ENCODE measurements at regions not wholly inside any gene's neighbourhood (a gene's known extent, or its start where the extent isn't known, plus 50 kb on each side); places are given as distances from the start of the nearest gene placed in this dataset.
"Not testable (repeated sequence)": the region's sequence is repeated elsewhere in the genome, so short reads cannot be mapped to it uniquely, and the experiment has no call there.

DNA sequence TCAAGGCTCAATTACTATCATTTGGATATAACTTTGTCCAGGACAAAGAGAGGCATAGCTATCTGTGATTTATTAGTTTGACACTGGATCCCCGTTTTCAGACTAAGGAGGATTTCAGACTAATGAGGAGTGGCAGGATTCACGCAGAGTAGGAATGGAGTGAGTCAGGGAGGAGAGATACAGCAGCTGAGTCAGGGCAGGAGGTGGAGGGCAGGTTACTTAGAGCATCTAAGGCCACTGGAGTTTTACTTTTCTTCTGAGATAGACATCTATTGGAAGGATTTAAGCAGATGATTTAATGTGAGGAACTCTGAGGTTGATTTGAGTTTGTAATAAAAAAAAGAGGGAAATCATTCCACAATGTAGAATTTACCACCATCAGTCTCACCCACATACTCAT is 110.6 kb downstream of the RPIA start:
- DNase-seq, result not testable (repeated sequence)

DNA sequence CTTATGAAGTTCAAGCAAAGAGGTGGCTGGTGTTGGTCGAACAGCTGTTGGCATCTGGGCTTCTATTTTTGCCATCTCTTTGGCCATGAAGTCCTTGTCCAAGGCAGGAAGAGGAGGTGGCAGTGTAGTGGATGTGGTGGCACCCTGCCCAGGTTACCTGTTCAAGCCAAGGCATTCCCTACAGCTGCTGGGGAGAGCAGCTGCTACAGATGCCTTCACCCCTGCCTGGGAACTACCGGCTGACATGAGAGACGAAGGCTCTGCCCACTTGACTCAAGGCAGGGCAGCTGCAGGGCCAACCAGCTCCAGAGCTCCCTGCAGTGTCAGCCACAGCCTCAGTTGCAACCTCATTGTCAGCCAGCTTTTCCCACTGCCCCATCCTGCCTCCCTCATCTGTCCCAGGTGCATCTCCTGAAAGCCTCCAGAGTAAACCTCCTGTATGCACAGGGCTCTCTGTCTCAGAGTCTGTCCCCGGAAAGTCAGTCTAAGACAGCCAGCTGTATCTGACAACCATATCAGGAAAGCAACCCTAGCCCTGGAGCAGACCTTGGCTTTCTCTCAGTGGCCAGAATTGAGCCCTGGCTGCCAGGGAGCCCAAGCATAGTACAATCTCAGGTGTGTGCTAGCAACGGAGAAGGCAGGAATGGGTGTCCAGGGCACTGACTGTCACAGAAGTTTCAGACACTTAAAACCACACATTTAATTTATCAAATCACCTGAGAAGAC is 115.9 kb downstream of the RPIA start:
- DNase-seq, result no peak

DNA sequence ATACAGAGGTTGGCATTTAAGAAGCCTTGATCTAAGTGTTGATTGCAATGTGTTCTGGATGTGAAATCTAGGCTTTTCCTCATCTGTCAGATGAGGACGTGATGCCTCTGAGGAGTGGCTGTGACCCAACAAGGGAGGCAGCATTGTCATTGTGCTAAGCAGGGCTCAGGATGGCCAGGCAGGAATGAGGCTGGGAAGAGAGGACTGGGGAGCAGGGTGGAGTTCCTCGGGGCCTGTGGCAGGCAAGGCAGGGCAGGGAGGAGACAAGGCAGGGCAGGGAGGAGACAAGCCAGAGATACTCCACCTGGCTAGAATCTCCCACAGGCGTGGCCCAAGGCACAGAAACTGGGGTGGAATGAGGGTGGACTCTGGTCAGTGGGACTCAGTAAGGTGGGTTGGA is 116.6 kb downstream of the RPIA start:
- DNase-seq, result no peak

DNA sequence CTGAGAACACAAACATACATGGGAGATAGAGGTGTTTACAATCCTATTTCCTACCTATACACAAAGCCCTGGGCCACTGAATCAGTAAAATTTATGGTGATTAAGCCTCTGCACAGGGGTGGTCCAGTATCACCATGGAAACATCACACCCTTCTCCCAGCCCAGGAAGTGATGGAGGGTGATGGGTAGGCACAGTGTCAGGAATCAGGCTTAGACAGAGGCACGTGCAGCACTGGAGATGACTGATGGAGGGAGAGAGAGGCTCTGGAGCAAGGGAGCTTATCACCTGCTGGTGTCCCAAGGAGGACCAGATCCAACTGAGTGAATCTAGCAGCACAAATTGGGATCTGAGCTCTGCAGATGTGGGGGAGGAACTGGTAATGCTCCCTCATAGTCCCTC is 117.2 kb downstream of the RPIA start:
- DNase-seq, result no peak

DNA sequence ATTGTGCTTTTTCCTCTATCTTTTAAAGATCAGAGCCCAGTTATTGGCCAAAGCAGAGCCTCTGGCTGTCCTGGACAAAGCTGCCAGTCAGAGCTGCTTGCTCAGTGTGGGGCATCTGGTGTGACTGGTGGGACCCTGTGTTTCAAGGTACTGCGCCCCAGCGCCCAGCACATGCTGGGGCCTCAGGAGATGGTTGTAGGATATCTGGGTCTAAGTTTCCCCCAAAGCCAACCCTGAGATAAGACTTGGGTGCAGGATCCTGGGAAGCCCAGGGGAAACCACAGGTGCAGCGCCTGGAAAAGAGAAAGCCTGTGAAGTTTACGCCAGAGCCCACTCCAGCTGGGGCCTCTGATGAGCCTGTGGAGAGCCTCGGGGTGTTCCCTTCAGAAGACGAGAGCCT is 117.7 kb downstream of the RPIA start:
- DNase-seq, result no peak

DNA sequence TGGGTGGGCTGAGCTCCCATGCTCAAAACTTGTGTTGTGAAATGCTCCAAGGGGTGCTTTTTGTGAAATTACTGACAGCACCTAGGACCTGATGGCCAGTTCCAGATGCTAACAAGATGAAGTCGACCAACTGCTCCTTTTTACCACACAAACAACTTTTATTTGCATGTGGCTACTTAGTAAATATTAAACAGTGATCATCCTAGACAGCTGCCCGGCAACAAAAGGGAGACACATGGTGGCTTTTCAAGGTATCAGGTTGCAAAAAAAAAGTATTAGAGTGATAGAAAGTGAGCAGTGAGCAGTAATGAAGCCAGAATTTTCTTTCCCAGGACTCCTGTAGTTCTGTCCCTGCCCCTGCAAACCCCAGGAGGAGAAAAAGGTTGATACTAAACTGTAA is 118.5 kb downstream of the RPIA start:
- DNase-seq, result no peak

DNA sequence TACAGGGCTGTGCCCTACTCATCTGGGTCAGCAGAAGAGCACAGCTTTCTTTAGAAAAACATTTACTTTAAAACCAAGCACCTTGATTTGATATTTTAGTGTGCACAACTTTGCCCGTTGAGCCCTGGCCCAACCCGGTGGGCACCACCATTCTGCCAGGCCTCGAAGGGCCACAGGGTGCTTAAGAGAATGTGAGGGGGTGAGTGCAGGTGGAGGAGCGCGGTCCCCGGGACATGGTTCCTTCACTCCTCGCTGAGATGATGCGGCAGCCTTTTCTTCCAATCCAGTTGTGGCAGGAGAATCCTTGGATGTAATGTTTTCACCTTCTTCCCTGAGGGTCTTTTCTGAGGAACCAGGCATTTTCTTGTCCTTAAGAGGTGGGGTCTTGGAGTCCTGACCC is 119.0 kb downstream of the RPIA start:
- no peak for DNase-seq

DNA sequence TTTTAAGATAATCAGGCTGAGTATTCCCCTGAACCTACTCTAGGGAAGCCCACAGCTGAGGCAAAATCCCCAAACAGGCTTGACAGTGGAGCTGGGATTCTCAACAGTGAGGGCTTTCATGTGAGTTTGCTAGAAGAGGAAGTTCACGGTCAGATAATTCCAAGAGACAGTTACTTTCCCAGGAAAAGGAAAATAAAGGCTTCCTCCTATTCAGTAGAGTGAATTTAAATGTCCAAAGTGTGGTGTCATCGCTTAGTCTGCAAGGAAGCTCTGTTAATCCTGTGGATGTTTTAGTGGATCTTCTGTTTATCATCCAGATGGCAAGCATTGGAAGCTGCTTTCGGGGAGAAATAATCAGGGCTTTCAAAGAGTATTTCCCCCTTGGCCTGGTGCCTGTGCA is 119.8 kb downstream of the RPIA start:
- peak; percentile 31 for DNase-seq

DNA sequence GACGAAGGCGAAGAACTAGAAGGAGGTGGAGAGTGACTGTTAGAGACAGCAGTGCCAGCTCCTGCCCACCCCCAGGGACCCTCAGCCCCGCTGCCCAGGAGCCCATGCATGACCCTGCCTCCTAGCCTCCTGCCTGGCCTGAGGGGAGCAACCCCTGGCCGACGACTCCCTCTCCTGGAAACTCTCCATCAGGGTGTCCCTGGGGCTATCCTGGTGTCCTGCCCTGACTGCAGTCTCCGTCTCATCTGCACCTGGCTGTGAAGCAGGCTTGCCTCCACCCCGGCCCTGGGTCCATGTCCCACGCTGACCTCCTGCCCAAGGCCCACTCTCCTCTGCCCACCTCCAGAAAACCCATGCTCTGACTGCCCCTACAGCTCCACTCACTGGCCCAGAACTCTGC is 120.2 kb downstream of the RPIA start:
- DNase-seq, result no peak

DNA sequence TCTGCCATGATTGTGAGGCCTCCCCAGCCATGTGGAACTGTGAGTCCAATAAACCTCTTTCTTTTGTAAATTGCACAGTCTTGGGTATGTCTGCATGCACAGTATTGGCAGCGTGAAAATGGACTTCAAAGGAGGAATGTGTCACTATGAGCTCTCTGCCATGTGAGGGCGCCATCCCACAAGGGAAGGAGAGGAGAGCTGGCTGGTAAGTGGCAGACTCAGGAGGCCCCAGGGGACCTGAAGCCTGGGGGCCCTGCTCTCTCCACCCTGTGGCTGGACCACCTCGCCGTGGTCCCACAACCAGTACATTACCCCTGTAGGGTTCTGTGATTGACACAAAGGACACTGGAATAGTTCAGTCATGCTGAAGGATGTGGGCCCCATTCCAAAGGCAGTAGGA is 122.1 kb downstream of the RPIA start:
- peak; percentile 79 for DNase-seq

DNA sequence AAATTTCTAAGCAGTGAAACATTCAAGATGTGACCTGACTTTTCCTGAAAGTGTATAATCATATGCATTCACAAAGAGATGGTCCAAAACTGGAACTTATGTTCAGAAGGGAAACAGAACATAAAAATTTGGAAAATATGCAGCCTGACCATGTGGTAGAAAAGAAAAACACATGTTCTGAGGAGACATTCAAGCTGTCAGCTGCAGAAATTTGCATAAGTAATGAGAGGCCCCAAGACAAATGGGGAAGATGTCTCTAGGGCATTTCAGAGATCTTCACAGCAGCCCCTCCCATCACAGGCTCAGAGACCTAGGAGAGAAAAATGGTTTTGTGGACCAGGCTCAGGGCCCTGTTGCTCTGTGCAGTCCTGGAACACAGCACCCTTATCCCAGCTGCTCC is 123.8 kb downstream of the RPIA start:
- no peak for DNase-seq

DNA sequence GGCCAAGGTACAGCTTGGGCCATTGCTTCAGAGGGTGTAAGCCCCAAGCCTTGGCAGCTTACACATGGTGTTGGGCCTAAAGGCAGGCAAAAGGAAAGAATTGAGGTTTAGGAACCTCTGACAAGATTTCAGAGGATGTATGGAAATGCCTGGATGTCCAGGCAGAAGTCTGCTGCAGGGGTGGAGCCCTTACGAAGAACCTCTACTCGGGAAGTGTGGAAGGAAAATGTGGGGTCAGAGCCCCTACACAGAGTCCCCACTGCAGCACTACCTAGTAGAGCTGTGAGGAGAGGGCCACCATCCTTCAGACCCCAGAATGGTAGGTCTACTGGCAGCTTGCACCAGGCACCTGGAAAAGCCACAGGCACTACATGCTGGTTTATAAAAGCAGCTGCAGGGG is 124.2 kb downstream of the RPIA start:
- DNase-seq, result no peak

DNA sequence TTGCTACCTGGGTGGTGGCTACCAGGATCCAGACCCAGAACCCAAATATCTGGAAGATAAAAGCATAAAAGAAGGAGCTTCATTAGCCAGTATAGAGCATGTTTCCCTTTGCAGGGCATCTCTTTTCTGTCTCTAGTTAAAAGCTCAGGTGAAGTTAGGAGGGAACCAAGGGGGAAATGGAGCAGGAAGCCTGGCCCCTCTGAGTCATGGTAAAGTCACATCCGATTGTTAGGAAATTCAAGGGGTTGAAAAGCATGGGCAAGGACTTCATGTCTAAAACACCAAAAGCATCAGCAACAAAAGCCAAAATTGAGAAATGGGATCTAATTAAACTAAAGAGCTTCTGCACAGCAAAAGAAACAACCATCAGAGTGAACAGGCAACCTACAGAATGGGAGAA is 126.9 kb downstream of the RPIA start:
- peak; percentile 83 for DNase-seq

DNA sequence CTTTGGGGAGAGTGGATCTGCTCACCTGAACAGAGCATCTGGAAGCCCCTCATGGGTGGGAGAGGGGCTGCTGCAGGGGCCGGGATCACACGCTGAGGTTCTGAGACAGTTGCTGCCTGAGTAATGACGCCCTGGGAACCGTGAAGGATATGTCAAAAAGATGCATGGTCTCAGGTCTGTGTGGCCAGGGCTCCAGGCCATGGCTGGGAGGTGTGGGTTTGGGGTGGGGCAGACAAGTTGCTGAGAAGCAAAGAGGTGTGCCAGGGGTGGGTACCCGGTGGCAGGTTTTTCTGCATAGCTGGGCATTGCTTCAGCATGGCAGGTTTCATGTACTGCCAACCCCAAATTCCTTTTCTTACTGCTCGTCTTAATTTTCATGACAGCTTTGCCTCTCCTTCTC is 133.5 kb downstream of the RPIA start:
- no peak for DNase-seq

DNA sequence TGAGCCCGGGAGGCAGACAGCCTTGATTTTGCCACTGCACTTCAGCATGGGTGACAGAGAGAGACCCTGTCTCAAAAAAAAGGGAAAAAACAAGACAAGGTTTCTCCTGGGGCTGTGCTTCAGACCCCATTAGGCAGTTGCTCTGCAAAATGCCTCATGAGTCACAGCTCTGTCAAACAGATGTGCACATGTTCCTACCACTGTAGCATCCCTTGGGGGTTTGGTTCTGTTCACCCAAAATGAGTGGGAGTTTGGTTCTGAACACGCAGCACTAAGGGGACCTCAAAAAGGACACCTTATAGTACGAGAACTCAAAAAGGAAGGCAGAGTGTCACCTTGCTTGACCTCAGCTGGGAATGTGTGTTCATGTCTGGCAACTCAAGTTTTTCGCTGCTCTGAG is 134.9 kb downstream of the RPIA start:
- DNase-seq, result no peak

DNA sequence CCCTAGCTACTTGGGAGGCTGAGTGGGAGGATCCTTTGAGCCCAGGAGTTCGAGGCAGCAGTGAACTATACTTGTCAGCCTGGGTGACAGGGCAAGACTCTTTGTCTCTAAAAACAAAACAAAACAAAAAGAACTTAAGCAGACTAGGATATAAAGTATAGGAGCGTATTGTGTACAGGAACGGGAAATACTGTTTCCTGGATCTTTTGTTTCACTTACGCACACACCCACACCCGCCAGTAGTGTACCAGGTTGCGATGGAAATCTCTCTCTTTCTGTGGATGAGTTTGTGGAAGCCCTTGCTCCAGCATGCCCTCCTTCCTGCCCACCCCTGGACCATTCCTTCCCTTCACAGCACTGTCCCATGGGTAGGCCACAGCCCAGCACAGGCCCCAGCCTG is 136.3 kb downstream of the RPIA start:
- DNase-seq, result peak; percentile 86

DNA sequence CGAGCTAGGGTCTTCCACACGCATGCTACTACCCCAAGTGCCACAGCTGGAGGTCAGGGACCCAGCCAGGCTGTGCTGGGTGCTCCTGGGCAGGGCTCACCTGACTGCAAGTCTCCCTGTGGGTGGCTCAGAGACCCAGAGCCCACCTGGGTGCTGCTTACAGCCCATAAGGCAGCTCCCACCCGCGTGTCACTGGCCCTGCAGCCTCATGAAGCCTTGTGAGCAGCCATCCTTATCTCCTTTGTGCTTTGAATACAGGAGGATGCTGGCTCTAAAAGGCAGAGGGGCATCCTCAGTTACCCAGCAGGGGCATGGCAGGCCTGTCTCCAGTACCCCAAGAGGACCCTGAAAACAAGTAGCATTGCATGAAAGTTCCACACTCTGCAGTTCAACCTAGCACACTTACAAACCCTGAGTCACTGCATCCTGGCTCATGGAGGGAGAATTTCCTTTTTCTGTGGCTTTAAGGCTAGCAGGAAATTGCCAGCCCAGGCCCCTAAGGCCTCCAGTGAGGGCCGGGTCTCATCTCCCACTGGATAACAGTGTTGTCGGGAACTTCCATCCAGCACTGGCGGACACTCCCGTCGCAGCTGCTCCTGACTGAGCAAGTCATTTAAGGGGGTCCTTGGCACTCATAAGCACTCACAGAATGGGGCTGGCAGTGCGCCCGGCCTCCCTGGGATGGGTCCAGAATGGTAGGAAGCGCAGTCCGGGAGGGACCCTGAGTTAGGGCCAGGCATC is 137.1 kb downstream of the RPIA start:
- DNase-seq, result peak; percentile 88

DNA sequence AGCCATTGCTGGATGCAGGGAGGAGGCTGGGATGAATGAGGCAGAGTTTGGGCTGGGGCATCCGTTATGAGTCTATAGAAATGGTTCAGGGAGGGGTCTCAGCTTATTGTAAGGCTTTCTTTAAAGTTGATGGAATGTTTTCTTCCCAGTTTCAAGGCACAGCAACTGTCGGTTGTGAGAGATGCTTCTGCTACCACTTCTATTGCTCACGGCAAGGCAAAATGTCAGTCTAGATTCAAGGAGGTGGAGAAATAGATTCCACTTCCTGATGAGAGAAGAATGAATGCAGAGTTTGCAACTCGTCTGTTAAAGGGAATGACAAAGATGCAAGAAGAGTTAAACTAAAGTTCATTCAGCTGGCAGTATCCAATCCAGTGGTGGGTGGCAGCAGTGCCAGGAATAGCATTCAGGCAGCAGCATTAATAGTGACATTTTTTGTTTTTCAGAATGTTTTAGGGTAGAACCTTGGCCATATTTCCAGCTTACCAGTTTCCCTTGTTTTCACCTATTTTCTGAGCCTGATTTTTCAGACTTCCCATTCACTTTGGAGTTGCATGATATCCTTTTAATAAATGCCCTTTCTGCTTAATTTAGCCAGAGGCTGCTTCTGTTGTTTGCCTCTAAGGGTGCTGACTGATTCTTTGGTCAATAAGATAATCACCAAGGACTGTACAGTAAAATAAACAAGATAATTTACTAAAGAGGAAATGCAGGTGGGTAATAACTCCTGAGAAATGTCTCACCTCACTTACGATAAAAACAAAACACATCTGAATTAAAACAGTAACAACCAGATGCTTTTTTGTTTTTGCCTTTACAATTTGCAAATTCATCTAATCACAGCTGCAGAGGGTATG is 138.4 kb downstream of the RPIA start:
- DNase-seq, result no peak

DNA sequence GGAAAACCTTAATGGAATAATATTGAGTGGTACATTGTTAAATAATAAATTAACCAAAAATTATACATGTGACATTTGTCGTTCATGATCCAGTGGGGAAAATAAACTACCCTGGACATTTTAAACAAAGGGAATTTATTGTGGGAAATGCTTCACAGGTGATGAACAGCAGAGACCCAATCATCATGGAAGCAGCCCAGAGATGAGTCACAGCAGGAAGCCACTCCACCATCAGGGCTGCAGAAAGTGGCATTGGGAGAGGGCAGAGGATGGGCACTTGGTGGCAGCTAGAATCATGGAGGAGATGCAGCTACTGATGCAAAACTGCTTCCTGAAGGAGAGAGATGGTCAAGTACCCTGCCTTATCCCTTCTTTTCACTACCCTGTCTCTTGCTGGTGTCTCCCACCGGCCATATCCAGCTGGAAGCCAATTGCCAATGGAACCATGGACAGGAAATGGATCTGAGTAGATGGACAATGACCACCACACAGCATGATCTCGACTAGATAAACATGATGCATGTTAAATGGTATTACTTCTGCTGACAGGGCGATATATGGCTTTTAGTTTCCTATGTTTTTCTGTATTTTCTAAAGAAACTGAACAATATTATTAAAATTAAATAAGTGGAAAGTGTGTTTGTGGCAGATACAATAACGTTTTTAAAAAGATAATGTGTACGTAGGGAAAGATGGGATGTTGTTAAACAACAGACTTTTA is 139.8 kb downstream of the RPIA start:
- peak; percentile 26 for DNase-seq

DNA sequence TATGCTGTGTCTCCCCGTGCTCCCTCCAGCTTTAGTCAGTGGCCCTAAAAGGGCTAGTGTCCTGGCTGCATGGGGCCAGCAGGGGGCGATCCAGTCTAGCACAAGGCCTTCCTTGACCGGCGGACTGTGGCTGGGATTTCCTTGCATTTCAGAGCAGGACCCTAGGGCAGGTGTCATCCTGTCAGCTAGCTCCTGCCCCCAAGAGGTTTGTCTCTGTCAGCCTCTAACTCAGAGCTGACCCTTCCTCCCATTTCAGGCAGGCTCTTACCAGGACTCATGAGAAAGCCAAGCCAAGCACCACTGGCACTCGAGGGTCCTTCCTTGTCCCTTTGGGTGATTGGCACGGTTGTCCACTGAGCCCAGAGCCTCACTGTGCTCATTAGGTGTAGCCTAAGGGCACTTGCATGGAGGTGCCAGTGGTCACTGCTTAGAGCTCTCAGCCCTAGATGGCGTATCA is 140.3 kb downstream of the RPIA start:
- peak; percentile 57 for DNase-seq

DNA sequence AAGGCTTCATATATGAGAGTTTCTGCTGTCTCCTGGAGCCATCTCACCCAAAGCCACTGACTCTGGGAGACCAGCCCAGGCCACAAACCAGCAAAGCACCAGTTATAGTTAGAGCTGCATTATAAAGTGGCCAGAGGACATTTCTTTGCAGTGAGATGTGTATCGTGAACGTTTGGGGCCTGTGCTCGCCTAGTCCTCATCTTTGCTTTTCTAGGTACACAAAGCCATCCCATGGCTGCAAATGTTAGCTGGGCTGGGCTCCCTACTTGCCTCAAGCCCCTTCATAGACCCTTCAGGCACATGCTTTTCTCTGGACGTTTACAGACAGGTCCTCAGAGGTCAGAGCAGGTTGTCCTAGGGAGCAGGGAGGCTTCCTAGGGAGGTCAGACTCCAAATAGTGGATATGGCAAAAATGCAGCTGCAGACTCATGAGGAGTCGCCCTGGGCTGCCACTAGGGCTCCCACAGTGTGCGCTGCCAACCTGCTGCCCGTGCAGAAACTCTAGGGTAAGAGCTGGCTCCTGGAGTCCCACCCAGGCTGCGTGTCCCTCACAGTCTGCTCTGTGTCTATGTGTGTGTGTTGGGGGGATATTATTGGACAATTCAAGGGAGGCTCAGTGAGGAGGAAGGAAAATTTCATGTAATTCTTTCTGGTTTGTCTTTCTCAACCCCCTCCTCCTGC is 141.0 kb downstream of the RPIA start:
- DNase-seq, result no peak

DNA sequence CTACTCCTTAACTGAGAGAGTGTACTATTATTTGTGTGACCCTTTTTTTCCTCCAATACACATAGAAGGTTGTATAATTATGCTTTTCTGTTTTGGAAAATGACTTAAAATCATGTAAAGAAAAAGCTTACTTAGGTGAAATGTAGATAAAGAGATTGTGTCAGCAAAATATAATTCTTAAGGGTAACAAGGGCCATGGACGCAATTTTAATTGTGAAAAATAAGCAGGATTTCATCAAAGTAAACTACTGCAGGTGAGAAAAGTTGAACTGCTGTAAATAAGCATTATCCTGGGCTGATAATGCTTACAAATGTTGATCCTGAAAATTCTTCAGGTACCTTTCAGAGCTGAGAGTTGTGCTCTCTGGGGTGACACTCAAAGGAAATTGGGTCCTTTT is 141.5 kb downstream of the RPIA start:
- no peak for DNase-seq

Data from dermis blood vessel endothelial cell (primary cell).